ENCODE measurements at regions not wholly inside any gene's neighbourhood (a gene's known extent, or its start where the extent isn't known, plus 50 kb on each side); places are given as distances from the start of the nearest gene placed in this dataset.
"Not testable (repeated sequence)": the region's sequence is repeated elsewhere in the genome, so short reads cannot be mapped to it uniquely, and the experiment has no call there.

DNA sequence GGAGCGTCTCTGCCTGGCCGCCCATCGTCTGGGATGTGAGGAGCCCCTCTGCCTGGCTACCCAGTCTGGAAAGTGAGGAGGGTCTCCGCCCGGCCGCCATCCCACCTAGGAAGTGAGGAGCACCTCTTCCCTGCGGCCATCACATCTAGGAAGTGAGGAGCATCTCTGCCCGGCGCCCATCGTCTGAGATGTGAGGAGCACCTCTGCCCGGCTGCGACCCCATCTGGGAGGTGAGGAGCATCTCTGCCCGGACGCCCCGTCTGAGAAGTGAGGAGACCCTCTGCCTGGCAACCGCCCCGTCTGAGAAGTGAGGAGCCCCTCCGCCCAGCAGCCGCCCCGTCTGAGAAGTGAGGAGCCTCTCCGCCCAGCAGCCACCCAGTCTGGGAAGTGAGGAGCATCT is 84.5 kb downstream of the IDS start:
- not testable (repeated sequence) for DNase-seq (ENCODE audit: low read depth)

DNA sequence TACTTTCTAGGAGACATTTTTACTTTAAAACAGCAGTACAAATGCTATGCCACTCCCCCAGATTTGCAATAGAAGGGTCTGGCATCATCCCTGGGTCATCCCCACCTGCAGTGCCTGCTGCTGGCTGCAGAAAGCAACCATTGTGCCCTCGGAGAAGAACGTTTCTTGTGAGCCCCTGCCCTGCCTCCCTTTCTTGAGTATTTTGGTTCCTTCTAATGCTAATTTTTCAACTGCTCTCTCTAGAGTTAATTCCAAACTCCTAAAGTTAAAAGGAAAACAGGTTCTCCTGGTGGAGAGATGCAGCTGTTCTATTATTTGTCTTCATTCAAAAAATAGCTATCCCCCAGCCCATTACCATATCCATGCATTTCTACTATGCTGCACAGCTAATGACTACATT is 107.1 kb downstream of the IDS start:
- DNase-seq (ENCODE audit: low read depth) = no peak

DNA sequence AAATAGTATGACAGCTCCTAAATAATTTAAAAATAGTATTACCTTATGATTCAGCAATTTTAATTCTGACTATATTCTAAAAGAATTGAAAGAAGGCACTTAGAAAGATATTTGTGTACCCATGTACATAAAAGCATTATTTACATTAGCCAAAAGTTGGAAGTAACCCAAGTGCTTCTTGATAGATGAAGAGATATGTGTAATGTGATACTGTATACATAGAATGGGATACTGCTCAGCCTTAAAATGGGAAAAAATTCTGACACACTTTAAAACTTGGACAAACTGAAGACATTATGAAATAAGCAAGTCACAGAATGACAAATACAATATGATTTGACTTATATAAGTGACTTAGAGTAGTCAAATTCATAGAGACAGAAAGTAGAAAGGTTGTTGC is 112.2 kb downstream of the IDS start:
- no peak for DNase-seq (ENCODE audit: low read depth)

DNA sequence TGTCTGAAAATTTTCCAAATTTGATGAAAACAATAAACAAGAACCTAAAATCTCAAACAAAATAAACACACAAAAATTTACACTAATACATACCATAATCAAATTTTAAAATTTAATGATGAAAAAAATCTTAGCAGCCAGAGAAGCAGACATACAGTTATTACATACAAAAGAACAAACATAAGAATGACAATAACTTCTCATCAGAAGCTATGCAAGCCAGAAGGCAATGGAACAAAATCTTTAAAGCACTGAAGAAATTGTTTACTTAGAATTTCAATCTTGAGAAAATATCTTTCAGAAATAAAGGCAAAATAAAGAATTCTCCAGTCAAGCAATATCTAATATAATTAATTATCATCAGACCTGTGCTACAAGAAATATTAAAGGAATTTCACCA is 121.3 kb downstream of the IDS start:
- no peak for DNase-seq (ENCODE audit: low read depth)

DNA sequence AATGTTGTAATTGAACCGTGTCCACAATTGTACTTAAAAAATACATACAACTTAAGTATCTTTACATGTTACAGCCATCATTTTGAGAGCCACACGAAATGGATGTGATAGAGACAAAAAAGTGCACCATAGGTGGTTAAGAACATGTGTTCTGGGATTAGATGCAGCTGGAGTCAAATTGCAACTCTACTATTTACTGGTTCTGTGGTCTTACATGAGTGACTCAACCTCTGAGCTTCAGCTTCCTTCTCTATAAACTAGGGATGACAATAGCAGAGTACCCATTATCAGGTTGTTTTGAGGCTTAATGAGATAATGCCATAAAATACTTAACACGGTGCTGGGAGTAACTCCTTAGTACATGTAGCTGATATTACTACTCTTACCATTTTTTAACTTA is 130.4 kb downstream of the IDS start:
- DNase-seq (ENCODE audit: low read depth) = peak; percentile 64

DNA sequence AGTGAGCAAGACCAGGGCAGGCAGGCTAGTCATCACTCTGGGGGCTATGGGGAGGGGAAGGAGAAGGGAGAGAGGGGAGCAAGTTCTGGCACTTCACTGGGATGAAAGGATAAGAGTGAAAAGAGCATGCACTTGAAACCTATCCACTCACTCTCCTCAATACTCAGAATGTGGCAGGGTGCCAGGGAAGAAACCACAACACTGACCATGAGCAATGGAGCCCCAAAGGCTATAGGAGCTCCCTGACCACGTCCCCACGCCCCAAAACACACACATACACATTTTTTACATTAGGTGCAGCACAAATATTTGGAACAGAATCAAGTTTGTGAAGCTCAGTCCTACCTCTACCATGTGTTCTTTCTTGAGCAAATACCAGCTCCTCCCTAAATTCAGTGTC is 132.2 kb downstream of the IDS start:
- DNase-seq (ENCODE audit: low read depth) = peak; percentile 72

DNA sequence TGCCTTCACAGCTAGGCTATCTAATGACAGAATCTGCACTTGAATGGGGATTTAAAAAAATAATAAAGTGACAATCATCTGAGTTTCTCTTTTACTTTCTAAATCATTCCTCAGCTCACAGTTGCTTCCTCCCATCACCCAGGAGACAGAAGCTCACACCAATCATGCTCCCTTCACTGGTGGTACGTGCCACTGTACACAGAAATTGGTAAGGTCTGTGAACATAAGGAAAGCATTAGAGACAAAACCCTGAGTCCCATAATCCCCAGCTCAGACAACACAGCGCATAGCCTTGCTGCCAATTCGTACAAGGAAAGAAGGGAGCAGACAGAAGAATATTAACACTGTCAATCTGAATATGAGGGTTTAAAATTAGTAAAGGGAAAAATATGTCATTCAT is 133.1 kb downstream of the IDS start:
- DNase-seq (ENCODE audit: low read depth) = peak; percentile 53

DNA sequence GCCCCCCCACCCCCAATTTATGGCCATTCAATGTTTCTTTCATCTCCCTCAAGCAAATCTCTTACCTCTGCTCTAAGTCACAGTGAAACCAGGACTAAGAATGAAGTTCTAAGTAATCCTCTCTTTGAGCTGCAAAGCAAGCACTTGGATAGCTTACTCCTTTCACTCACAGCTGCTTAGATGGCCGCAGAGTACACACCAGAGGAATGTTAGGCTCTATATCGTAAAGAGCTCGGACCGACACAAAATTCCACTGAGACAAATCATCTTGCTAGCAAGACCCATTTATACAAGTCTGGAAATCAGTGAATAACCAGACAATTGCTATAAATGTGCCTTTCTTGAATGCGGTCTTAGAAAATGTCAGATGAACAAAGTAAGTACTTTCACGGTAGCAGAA is 135.0 kb downstream of the IDS start:
- peak; percentile 49 for DNase-seq (ENCODE audit: low read depth)

DNA sequence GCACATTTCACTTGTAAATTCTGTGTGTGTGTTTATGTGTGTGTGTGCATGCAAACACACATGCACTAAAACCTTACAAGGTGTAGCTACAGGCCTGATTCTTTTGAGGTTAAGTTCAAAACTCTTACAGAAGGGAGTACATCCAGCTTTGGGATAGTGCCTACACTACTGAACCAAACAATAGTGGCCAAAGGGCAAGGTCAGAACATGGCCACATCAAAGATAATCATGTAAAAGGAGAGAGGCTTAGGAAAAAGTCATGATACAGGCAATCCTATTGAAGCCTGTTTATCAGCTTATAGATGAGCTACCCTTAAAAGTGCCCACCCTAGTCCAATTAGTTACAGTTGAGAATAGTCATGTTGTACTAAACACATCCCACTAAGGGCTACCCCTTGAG is 139.6 kb downstream of the IDS start:
- peak; percentile 6 for DNase-seq (ENCODE audit: low read depth)

DNA sequence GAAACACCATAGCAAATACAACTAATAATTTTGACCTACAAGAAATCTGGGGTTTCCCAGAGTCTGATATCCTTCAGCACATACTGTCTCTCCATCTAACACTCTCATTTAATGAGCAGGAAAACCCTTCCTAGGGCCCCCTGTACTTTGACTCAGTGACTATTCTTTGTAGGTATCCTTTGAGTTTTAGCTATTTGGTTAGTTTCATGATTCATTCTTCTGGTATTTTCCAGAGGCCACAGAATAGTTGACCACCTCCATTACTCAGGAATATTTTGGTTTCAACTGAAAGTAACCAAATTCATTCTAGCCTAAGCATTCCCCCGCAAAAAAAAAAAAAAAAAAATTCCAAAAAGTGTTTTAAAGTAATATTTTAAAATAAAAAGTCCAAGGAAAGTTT is 140.0 kb downstream of the IDS start:
- peak; percentile 70 for DNase-seq (ENCODE audit: low read depth)

DNA sequence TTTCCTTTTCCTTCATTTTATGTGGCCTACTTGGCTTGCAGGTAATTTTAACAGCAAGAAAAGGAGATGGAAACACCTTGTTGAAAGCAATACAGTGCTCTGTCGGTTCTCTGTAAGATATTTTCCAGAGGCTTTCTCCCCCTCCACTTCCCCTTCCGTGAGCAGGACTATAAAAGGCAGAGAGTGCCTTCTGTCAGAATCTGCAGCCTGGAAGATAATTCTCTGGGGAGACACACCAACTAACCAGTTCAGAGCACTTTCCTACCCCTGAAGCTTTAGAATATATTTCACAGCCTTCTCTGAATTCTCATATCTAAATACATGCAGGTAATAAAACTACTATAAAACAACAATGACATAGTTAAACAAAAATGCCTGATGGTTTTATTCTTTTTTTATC is 141.1 kb downstream of the IDS start:
- no peak for DNase-seq (ENCODE audit: low read depth)

DNA sequence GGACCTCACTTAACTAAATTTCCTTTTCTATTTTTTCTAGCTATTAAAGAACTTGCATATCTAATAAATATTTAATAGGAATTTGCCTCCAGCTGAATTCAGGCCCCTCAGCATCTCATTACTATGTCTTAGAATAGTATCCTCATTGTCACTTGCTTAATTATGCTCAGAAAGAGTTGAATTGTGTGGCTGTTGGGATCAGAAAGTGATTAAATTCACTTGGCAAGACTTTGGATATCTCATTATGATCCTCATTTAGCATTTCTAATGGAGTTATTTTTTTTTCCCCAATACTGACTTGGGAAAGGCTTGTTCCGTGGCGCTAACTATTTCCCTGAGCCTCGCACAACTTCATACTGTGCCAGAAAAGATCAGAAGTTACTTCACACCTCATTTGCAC is 158.8 kb downstream of the IDS start:
- no peak for DNase-seq (ENCODE audit: low read depth)

DNA sequence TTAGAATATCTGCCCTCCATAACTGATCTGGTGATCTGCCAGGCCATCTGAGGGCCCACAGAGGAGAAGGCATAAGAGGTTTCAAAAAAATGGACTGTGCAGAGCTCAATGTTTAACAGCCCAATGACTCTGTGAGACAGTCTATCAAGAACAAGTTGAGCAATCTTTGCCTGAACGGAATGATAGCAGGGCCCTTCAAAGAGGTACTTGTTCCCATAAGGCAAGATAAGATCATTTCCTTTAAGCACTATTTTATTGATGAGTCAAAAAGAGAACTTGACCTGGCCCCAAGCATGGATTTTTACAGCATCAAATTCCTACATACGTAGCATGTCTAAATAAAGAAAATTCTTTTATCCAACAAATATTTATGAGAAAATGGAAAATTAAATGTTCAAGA is 182.8 kb downstream of the IDS start:
- DNase-seq (ENCODE audit: low read depth) = no peak

DNA sequence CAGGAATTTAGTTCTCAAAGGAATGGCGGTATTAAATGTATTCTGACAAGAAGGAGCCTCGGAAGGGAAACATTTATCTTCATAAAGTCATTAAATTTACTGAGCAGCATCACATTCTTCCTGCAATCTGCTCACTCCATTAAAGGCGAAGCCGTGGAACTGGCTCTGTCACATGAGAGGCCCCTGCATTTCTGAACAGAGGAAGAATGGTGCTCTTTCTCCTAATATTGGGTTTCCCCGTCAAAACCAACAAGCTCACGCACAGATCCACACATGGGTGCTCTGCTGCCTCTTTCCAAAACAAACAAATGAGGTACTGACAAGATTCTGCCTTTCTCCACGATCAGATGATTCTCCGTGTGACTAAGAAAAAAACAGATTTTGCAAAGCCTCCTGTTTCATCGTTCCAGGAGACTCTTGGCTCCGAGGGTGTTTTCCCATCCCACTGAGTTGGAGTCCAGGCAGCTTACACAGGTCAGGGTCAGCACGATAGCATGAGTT is 191.2 kb downstream of the IDS start:
- DNase-seq (ENCODE audit: low read depth) = no peak

DNA sequence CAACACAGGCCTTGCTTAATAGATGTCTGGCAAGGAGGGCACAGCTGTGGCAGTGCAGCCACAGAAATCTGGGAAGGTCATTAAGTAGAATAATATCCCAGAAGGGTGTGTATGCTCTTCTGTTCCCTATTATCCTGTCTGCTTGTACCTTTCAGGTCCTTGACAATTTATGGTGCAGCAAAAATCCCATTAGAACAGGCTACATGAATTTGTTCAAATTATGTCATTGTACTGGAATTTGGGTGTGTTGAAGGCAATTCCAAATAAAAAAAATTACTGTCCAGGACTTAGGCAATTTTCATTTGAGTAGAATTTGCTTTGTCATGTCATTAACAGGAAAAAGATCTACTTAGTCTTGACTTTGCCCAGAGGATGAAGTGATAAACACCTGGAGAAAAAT is 192.1 kb downstream of the IDS start:
- DNase-seq (ENCODE audit: low read depth) = no peak

DNA sequence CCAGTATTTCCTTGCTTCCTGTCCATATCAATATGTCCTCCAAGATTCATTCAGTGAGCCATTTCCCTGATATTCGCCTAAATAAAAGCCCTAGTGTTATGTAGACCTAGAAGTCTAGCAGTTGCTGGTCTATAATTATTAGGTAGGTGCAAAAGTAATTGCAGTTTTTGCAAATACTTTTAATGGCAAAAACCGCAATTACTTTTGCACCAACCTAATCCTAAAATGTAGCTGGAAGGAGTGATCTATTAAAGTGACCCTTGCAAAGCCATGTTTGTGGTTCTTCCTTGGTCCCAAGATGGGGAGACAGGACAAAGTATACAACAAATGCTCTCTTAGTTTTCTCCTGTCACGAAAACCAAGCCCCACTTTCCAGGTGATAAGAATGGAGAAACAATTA is 193.0 kb downstream of the IDS start:
- no peak for DNase-seq (ENCODE audit: low read depth)

DNA sequence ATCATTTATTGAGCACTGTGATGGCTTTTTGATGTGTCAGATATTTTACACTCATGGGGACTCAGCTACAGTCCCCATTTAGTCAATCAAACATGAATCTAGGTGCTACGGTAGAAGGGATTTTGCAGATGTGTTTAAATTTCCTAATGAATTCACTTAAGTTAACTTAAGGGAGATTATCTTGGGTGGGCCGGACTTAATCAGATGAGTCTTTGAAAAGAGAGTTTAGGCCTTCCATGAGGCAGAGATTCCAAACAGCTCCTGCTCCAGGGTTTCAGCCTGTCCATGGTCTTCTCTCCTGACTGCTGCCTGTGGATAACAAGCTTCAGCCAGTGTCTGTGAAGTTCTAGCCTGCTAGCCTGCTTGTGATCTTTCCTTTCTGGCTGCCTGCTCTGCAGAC is 202.4 kb downstream of the IDS start:
- DNase-seq (ENCODE audit: low read depth) = no peak

DNA sequence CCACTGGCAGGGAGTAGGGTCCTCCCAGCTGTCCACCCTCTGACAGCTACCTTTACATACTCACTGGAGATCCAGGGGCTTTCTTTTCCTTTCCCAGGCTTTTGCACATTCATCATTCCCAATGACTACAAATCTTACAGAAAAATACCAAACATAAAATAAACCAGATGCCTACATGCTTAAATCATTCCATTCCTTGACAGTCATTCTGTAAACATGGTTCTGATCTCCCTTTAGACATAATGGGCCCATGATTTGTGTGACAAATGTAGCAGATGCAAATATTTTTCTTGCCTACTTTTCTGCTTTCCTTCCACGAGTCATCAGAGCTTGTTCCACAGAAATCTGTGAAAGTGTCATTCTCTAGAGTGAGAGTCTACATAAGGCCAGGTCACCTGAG is 207.0 kb downstream of the IDS start:
- DNase-seq (ENCODE audit: low read depth) = no peak

DNA sequence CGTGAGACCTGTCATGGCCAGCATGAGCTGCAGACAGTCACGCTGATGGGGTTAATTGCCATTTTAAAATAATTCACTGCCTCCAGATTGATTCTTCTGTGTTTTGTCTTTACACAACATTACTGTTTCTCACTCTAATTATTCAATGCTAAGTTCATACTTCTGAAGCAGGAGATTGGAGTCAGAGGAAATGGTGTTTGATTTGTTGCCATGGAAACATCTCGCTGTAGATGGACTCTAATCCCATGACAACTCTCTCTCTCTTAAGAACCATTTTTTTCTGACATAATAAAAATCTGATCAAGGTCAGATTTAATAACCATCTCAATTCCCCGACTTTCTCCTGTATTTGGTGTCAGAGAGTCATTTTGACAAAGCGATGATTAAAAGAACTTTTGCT is 209.0 kb downstream of the IDS start:
- no peak for DNase-seq (ENCODE audit: low read depth)

DNA sequence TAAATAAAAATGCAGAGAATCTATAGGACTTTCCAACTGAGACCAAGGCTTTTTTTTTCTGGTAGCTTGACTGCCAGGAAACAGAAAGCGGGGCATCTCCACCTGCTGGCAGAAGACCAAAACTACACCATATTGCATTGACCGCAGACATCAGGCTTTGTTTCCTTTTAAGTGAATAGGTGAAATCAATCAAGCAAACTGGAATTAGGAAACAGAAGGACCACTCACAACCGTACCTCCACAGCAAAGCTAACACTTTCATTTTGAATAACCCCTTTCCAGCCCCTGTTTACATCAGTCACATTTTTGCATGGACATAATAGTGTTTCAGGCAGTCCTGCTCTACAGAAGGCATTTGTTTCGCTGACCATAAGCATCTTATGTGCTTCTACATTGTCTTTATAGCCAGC is 218.2 kb downstream of the IDS start:
- peak; percentile 22 for DNase-seq (ENCODE audit: low read depth)

DNA sequence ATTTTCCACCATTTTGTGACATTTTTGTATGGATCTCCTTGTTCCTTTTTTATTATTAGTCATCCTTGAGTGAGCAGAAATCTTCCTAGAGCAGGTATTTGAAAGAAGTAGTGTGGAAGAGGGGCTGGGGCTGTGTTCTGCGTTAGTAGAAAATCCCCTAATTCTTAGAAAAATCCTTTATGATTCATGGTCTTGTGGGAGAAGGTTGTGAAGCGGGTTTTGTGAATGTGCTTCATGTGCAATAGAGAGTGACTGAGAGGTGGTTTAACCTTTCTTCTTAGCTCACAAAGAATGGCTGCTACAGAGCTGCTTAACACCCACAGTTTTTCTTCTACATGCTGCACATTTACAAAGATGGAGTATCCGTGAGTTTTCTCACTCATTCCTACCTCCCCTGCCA is 220.5 kb downstream of the IDS start:
- DNase-seq (ENCODE audit: low read depth) = no peak

DNA sequence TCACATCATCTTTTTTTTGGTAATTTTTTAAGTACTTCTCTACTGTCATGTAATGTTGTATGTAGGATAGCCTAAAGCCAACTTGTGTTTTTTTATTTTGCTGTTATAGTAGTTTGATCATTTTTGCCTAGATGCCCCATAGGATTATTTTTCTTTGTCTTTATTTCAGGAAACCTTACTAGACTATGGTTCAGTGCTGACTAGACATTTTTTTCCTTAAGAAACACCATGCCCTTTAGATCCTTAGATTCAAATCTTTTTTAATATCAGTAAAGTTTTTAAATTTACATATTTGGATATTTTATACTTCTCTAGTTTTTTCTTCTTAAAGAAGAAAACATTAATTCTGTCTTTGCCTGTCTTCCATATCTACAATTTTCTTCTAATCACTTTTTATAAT is 221.3 kb downstream of the IDS start:
- no peak for DNase-seq (ENCODE audit: low read depth)

DNA sequence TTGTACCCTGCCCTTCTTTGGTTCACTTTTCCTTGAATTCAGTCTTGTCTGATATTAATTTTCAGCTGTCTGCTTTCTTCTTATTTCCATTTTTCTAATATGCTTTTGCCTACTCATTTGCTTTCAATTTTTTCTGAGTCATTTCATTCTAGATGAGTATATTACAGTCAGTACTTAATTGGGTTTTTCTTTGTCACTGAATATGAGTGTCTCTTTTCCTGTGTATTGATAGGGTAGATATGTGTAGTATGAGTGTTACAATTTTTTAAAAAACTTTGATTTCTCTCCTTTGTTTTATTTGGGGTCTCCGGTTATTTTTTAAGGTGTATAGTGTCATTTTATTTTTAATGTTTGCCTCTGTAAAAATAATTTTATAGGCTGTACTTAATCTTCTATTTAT is 222.2 kb downstream of the IDS start:
- DNase-seq (ENCODE audit: low read depth) = no peak

DNA sequence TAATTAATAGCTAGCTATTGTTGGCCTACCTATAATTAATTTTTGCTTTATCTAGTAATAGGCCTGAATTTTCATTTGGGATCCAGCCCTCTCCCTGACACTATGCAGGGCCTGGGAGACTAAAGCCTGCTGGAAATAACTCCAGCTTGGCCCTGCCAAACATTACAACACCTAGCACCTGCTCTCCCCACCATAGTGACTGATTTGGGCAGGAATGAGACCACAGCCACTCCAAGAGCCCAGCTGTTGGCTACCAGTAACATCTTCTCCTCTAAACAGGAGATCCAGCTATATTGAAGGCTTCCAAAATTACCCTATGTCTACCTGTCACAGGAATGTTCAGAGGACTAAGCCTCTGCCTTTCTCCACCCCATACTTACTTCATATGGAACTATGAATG is 225.1 kb downstream of the IDS start:
- DNase-seq (ENCODE audit: low read depth) = no peak

DNA sequence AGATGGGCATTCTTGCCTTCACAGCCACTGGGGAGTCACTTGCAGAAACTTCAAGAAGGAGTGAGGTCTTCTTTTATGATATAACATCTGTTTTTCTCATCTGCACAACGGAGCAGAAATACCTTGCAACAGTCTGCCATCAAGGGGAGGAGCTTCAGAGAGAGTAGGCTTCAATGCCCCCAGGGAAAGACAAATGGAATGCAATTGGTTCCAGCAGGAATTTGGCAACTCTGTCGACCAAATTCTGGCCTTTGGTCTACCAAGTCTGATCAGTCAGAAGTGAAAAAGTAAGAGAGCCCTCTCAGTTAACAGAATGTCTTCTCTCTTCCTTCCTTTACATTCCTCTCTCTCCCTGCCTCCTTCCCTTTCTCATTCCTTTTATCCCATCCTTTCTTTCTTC is 229.3 kb downstream of the IDS start:
- peak; percentile 64 for DNase-seq (ENCODE audit: low read depth)
